ENCODE measurements at regions not wholly inside any gene's neighbourhood (a gene's known extent, or its start where the extent isn't known, plus 50 kb on each side); places are given as distances from the start of the nearest gene placed in this dataset.
A peak's percentile ranks its signal among the peaks of the same experiment; 100 is the strongest.

- peak; percentile 70 for TF ChIP-seq PKNOX1 (IDR thresholded peaks at IDR 0.05)
- TF ChIP-seq, protein P1, sequence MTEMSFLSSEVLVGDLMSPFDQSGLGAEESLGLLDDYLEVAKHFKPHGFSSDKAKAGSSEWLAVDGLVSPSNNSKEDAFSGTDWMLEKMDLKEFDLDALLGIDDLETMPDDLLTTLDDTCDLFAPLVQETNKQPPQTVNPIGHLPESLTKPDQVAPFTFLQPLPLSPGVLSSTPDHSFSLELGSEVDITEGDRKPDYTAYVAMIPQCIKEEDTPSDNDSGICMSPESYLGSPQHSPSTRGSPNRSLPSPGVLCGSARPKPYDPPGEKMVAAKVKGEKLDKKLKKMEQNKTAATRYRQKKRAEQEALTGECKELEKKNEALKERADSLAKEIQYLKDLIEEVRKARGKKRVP (CRISPR knock-in tag; IDR thresholded peaks at IDR 0.05), result peak; percentile 92
- TF ChIP-seq MEIS2 (IDR thresholded peaks at IDR 0.05; ENCODE audit: partially characterized antibody), result peak; percentile 86
- TF ChIP-seq CTBP1 (IDR thresholded peaks at IDR 0.05; ENCODE audit: borderline replicate concordance), result peak; percentile 35; the same call in 1 of the 2 replicates
- TF ChIP-seq CEBPG (CRISPR knock-in tag; IDR thresholded peaks at IDR 0.05), result peak; percentile 98
- TF ChIP-seq CEBPG (tag; conservative IDR thresholded peaks at IDR 0.05 in 1 of 2, IDR thresholded peaks at IDR 0.05 in 1 of 2), result peak in 1 of 2 experiments; percentile 93; a peak in 2 of 4 replicates
- peak; percentile 10 to 33; a peak in 1 of 4 replicates for TF ChIP-seq FOXK2 (conservative IDR thresholded peaks at IDR 0.05 in 1 of 2, IDR thresholded peaks at IDR 0.05 in 1 of 2; ENCODE audit: low read depth in 2 of 2)
- TF ChIP-seq TRIM24 (IDR thresholded peaks at IDR 0.05), result peak; percentile 97
- TF ChIP-seq NCOR1 (IDR thresholded peaks at IDR 0.05), result peak; percentile 54; the same call in 1 of the 2 replicates
- TF ChIP-seq POLR2G (IDR thresholded peaks at IDR 0.05; ENCODE audit: low read depth, low read length), result no peak
- TF ChIP-seq ZNF766 (CRISPR knock-in tag; conservative IDR thresholded peaks at IDR 0.05), result no peak
- peak; percentile 60; the same call in 1 of the 2 replicates for TF ChIP-seq ZNF584 (CRISPR knock-in tag; IDR thresholded peaks at IDR 0.05; ENCODE audit: low read depth)
- peak; percentile 48; the same call in 1 of the 2 replicates for TF ChIP-seq NBN (IDR thresholded peaks at IDR 0.05; ENCODE audit: low read depth)
- TF ChIP-seq EP400 (IDR thresholded peaks at IDR 0.05), result peak; percentile 62; the same call in 1 of the 2 replicates
- TF ChIP-seq MCM7 (IDR thresholded peaks at IDR 0.05), result no peak
- no peak for TF ChIP-seq RBM34 (IDR thresholded peaks at IDR 0.05; ENCODE audit: borderline replicate concordance, insufficient read depth, low read length)
- TF ChIP-seq, protein P2, sequence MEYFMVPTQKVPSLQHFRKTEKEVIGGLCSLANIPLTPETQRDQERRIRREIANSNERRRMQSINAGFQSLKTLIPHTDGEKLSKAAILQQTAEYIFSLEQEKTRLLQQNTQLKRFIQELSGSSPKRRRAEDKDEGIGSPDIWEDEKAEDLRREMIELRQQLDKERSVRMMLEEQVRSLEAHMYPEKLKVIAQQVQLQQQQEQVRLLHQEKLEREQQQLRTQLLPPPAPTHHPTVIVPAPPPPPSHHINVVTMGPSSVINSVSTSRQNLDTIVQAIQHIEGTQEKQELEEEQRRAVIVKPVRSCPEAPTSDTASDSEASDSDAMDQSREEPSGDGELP (CRISPR knock-in tag; IDR thresholded peaks at IDR 0.05; ENCODE audit: borderline replicate concordance), result no peak
- 0 out of 4 replicates have a peak, but pooled peaks of 1 of the 2 experiments have one; percentile 33 for TF ChIP-seq ZMIZ1 (IDR thresholded peaks at IDR 0.05; ENCODE audit: low read depth in 2 of 2, low read length in 2 of 2)
- 0 out of 2 replicates have a peak, but pooled peaks have one; percentile 34 for TF ChIP-seq POLR2H (tag; IDR thresholded peaks at IDR 0.05; ENCODE audit: low read depth)
- TF ChIP-seq TBL1XR1 (IDR thresholded peaks at IDR 0.05; ENCODE audit: low read length in 2 of 2), result peak in 1 of 2 experiments; percentile 85; a peak in 1 of 4 replicates
- TF ChIP-seq SMARCA4 (IDR thresholded peaks at IDR 0.05), result peak; percentile 54; the same call in 1 of the 2 replicates
- no peak for TF ChIP-seq CBX1 (IDR thresholded peaks at IDR 0.05; ENCODE audit: low read depth)
These were observed 402.9 kb upstream of the CITED2 start (continued) for GRCh38 chr6:139777202-139777970.

All from K562 (cell line).